Fibroblast of the aortic adventitia (primary cell): ENCODE measurements at regions not wholly inside any gene's neighbourhood (a gene's known extent, or its start where the extent isn't known, plus 50 kb on each side); places are given as distances from the start of the nearest gene placed in this dataset.

Experiments used
- DNase-seq: peaks from one replicate; pipeline ENCODE4 v3.0.0-alpha.2; 2010; ENCODE audit warnings: low read depth
- H3K4me3 ChIP-seq: 2 replicates; pipeline ENCODE4 v1.5.1; 2011; ENCODE audit warnings: low read depth, mild to moderate bottlenecking, control low read depth, low read length, moderate library complexity
- TF ChIP-seq, protein P1 (sequence below): IDR thresholded peaks from 2 replicates; pipeline ENCODE4 v1.5.1; 2011; ENCODE audit warnings: mild to moderate bottlenecking, low read length, control low read depth, inconsistent platforms; ENCODE audit not compliant: insufficient read depth

DNA sequence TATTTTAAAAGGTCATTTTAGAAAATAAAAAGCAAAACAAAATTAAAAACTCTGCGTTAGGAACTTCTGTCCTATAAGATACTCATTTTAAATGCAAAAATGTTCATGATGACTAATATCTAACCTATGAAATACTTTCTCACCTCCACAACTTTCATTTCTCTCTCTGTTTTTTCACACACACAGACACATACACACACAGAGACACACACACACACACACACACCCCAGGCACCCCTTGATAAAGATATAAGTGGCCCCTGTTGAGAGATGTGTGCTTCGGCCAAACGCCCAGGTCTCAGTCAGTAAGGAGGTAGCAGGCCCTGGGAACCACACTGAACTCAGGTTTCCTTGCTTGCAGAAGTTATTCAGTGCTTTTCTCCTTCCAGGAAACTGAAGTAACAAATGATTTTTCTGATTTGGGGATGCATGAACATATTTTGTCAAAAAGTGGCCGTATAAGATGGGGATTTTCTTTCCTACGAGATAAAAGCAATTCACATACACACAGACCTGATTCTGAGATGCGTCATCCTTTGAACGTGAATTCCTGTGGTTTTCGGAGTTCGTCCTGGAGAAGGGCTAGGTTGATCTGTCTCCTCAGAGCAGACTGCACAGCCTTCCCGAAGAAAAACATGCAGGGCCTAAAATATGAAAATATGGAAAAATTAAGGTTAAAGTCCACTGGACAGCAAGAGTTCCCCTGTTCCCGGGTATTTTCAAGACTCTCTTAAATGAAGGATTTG lies 306.8 kb upstream of the FOXQ1 start:
- DNase-seq, result no peak
- TF ChIP-seq, protein P1, sequence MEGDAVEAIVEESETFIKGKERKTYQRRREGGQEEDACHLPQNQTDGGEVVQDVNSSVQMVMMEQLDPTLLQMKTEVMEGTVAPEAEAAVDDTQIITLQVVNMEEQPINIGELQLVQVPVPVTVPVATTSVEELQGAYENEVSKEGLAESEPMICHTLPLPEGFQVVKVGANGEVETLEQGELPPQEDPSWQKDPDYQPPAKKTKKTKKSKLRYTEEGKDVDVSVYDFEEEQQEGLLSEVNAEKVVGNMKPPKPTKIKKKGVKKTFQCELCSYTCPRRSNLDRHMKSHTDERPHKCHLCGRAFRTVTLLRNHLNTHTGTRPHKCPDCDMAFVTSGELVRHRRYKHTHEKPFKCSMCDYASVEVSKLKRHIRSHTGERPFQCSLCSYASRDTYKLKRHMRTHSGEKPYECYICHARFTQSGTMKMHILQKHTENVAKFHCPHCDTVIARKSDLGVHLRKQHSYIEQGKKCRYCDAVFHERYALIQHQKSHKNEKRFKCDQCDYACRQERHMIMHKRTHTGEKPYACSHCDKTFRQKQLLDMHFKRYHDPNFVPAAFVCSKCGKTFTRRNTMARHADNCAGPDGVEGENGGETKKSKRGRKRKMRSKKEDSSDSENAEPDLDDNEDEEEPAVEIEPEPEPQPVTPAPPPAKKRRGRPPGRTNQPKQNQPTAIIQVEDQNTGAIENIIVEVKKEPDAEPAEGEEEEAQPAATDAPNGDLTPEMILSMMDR, result no peak
- H3K4me3 ChIP-seq, result no peak overlapping the region

DNA sequence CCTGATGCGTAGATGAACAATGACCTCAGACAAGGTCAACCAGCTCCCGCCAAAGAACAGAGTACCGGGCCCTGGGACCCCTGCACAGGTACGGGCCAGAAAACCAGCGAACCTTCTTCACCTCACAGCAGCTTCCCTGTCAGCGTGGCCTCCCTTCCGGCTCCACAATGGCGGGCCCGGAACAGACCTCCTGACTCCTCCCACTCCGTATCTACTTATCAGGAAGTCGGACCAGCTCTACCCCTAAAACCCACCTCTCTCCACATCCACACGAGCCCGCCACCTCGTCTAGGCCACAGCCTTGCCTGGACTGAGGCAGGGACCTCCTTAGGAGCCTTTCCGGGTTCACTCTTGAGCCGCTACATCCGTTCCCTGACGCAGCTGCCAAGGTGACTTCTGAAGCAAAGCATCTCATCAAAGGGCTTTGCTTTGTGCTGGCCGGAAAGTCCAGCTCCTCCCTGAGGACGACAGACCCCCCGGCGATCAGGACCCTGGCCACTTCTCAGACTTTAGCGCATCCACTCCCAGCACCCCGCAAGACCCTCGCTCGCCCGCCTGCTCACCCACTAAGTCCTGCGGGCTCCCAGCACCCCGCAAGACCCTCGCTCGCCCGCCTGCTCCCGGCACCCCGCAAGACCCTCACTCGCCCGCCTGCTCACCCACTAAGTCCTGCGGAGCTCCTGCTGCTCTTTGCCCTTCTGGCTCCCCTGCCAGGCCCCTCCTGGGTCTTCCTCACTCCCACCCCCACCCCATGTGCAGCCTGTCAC lies 308.3 kb upstream of the FOXQ1 start:
- TF ChIP-seq, protein P1, result no peak
- no peak overlapping the region for H3K4me3 ChIP-seq
- no peak for DNase-seq

DNA sequence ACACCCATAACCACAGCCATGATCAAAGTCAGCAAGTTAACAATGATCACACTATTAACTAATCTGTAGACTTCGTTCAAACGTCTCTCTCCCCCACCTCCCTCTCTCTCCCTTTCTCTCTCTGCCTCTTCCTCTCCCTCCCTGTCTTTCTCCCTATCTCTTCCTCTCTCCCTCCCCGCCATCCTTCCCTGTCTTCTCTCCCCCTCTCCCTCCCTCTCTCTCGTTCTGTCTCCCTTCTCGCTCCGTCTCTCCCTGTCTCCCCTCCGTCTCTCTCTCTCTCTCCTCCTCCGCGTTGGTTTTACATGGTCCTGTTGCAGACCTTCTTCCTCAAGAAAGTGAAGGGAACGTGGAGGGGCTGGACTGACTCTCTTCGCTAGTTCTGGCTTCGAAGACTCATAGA lies 308.9 kb upstream of the FOXQ1 start:
- H3K4me3 ChIP-seq, result no peak overlapping the region
- DNase-seq, result no peak
- TF ChIP-seq, protein P1, result no peak

DNA sequence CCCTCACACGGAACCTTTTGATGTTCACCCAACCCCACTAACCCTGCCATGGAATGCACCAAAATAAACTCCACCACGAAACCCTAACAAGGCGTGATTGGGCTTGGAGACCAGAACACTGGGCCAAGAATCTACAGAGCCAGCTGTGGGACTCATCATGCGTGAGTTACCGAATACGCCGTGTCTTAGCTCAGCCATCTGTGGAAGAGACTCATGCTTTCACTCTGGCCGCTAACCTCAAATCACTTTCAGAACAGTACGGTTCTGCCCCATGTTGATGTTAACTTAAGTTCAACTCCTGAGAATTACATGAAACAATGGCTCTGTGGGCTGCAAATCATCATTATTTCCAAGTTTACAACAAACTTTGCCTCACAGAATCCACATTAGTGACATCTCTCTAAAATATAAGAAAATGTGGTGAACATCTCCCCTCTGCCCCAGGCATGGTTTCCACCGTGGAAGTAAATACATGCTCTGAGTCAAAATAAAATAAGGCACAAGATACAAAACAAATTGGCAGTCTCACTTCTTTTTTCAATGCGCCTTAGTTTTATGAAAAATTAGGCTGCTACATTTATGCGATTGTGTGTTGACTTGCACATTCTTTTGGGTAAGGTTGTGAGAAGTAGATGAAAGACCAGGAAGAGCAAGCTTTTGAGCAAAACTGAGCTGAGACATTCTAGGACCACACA lies 308.9 kb upstream of the EXOC2 start:
- DNase-seq, result no peak
- H3K4me3 ChIP-seq, result no peak overlapping the region
- TF ChIP-seq, protein P1, result no peak

DNA sequence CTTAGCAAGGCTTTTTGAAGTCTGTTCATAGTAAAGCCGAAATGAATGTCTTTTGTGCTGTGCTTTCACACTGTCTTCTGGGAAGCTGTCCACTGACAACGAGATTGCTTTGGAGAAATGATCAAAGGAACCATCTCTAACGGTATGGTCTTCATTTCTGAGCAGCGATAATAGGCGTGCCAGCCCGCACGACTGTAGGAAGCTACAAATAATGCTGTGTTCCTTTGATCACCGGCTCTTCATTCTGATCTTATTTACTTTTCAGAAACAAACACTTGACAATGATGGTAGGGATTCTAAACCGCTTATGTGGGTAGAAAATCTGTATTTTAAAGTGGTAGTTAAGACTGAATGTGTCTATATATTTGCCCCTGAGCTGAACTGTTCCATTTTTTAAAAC lies 306.6 kb upstream of the EXOC2 start:
- TF ChIP-seq, protein P1, result no peak
- no peak for DNase-seq
- no peak overlapping the region for H3K4me3 ChIP-seq

DNA sequence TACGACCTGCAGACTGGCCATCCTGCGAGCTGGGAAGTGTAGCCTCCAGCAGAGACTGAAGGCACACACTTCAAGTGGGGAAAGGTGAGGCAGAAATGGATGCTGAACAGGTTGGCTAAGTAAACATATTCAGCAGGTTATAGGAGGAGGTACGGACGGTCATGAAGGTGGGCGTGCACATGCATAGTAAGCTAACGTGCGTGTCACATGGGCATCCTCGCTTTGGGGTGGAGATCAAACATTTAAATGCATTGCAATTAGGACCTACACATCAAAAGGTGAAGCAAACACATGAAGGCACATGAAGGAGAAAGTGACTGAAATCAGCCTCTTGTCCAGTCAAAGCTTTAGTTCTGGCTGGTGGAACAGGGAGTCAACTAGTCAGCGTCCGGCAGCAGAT lies 305.6 kb upstream of the EXOC2 start:
- H3K4me3 ChIP-seq, result no peak overlapping the region
- TF ChIP-seq, protein P1, result no peak
- no peak for DNase-seq
